WTC11 (cell line): ENCODE measurements at regions not wholly inside any gene's neighbourhood (a gene's known extent, or its start where the extent isn't known, plus 50 kb on each side); places are given as distances from the start of the nearest gene placed in this dataset.

Source experiments
- ATAC-seq: fragments of 200-7000 bp; cut with Tn5 transposase; 2 replicates; pipeline ENCODE4 v1.10.0; 2021; ENCODE audit warnings: mild to moderate bottlenecking, moderate library complexity
- CTCF ChIA-PET: fragments of 300-600 bp; sonication (Branson Sonifier 250); formaldehyde crosslinking; loops from one replicate; lab custom pipeline; 2021; ENCODE audit warnings: antibody characterized with exemption; lab: Charles Lee
- POLR2A ChIA-PET: fragments of 350-600 bp; sonication (Branson Sonifier 250); formaldehyde crosslinking; loops from one replicate; lab custom pipeline; 2021; ENCODE audit warnings: antibody characterized with exemption; lab: Charles Lee
- DNase-seq: peaks from one replicate; pipeline ENCODE4 v3.0.0; 2021; ENCODE audit warnings: low spot score
- H3K27ac Mint-ChIP-seq: 2 replicates; pipeline ENCODE4 v1.8.0; 2021; ENCODE audit warnings: mixed read lengths
- H3K27me3 Mint-ChIP-seq: 2 replicates; pipeline ENCODE4 v1.8.0; 2021; ENCODE audit warnings: low read depth, mild to moderate bottlenecking, moderate library complexity, mixed read lengths
- H3K36me3 Mint-ChIP-seq: 2 replicates; pipeline ENCODE4 v1.8.0; 2021; ENCODE audit warnings: mixed read lengths
- H3K4me1 Mint-ChIP-seq: 2 replicates; pipeline ENCODE4 v1.8.0; 2022; ENCODE audit warnings: mixed read lengths
- H3K4me3 Mint-ChIP-seq: 2 replicates; pipeline ENCODE4 v1.8.0; 2021; ENCODE audit warnings: mild to moderate bottlenecking, moderate library complexity, mixed read lengths
- H3K9me3 Mint-ChIP-seq: 2 replicates; pipeline ENCODE4 v1.8.0; 2021; ENCODE audit warnings: mixed read lengths
- CREM ChIP-seq: sonication (generic); formaldehyde crosslinking; IDR thresholded peaks from 2 replicates; pipeline ENCODE4 v1.8.1; 2022; ENCODE audit warnings: mild to moderate bottlenecking, missing genetic modification reagents, moderate library complexity
- EMX1 ChIP-seq: fragments of 250-450 bp; sonication (Bioruptor Pico); IDR thresholded peaks from 2 replicates; pipeline ENCODE4 v1.8.0; 2021; ENCODE audit warnings: mild to moderate bottlenecking
- GABPB1 ChIP-seq: sonication (generic); formaldehyde crosslinking; IDR thresholded peaks from 2 replicates; pipeline ENCODE4 v1.8.1; 2023; ENCODE audit warnings: mild to moderate bottlenecking, missing genetic modification reagents
- JAZF1 ChIP-seq: fragments of 250-450 bp; sonication (Bioruptor Pico); IDR thresholded peaks from 2 replicates; pipeline ENCODE4 v1.9.0; 2021; ENCODE audit warnings: moderate library complexity, mild to moderate bottlenecking, inconsistent platforms
- MXD4 ChIP-seq: fragments of 250-450 bp; sonication (Bioruptor Pico); IDR thresholded peaks from 2 replicates; pipeline ENCODE4 v1.8.0; 2021; ENCODE audit warnings: mild to moderate bottlenecking, moderate library complexity, borderline replicate concordance
- OVOL2 ChIP-seq: fragments of 250-450 bp; sonication (Bioruptor Pico); IDR thresholded peaks from 2 replicates; pipeline ENCODE4 v1.9.0; 2021; ENCODE audit warnings: mild to moderate bottlenecking, borderline replicate concordance
- ZNF263 ChIP-seq: sonication (generic); formaldehyde crosslinking; IDR thresholded peaks from 2 replicates; pipeline ENCODE4 v1.8.1; 2022; ENCODE audit warnings: low read depth, mild to moderate bottlenecking, moderate library complexity, missing genetic modification reagents
- ZNF396 ChIP-seq: fragments of 250-450 bp; sonication (Bioruptor Pico); IDR thresholded peaks from 2 replicates; pipeline ENCODE4 v1.8.0; 2021; ENCODE audit warnings: mild to moderate bottlenecking, moderate library complexity, borderline replicate concordance
- TF ChIP-seq, protein P1 (sequence below): fragments of 250-450 bp; sonication (Bioruptor Pico); IDR thresholded peaks from 2 replicates; pipeline ENCODE4 v1.9.0; 2021; ENCODE audit warnings: mild to moderate bottlenecking, borderline replicate concordance
- TF ChIP-seq, protein P2 (sequence below): sonication (generic); formaldehyde crosslinking; IDR thresholded peaks from 2 replicates; pipeline ENCODE4 v1.8.1; 2023; ENCODE audit warnings: mild to moderate bottlenecking, missing genetic modification reagents
- TF ChIP-seq, protein P3 (sequence below): sonication (generic); formaldehyde crosslinking; IDR thresholded peaks from 2 replicates; pipeline ENCODE4 v1.8.1; 2023; ENCODE audit warnings: mild to moderate bottlenecking, missing genetic modification reagents, moderate library complexity
- TF ChIP-seq, protein P4 (sequence below): sonication (generic); formaldehyde crosslinking; IDR thresholded peaks from 2 replicates; pipeline ENCODE4 v1.8.1; 2022; ENCODE audit warnings: low read depth, missing genetic modification reagents, borderline replicate concordance
- TF ChIP-seq, protein P5 (sequence below): sonication (generic); formaldehyde crosslinking; IDR thresholded peaks from 2 replicates; pipeline ENCODE4 v1.8.0; 2023; ENCODE audit warnings: mild to moderate bottlenecking, missing genetic modification reagents
- TF ChIP-seq, protein P6 (sequence below): fragments of 250-450 bp; sonication (Bioruptor Pico); IDR thresholded peaks from 2 replicates; pipeline ENCODE4 v2.1.2; 2022; ENCODE audit warnings: mild to moderate bottlenecking, moderate library complexity
- TF ChIP-seq, protein P7 (sequence below): sonication (generic); formaldehyde crosslinking; conservative IDR thresholded peaks from 2 replicates; pipeline ENCODE4 v1.8.1; 2022; ENCODE audit warnings: mild to moderate bottlenecking, missing genetic modification reagents
- TF ChIP-seq, protein P8 (sequence below): fragments of 250-450 bp; sonication (Bioruptor Pico); IDR thresholded peaks from 2 replicates; pipeline ENCODE4 v1.9.0; 2021; ENCODE audit warnings: mild to moderate bottlenecking

DNA sequence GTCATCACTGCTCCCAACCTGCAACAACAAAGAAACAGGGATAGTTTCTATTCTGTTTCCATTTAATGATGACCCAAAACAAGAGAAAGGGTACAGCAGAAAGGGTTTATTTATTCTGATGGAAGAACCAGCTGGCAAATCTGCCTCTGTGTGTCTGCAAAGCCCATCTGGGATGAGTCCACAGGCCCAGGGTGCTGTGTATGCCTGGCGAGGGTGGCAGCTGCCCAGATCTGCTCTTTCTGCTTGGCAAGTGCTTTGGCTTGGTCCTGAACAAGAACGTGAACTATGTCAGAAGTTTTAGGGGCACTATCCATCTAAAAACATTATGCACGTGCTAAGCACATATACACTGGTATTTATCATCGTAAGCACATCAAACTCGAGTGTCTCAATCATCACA, 333.8 kb downstream of the CXCL12 start (continued):
- TF ChIP-seq, protein P1, sequence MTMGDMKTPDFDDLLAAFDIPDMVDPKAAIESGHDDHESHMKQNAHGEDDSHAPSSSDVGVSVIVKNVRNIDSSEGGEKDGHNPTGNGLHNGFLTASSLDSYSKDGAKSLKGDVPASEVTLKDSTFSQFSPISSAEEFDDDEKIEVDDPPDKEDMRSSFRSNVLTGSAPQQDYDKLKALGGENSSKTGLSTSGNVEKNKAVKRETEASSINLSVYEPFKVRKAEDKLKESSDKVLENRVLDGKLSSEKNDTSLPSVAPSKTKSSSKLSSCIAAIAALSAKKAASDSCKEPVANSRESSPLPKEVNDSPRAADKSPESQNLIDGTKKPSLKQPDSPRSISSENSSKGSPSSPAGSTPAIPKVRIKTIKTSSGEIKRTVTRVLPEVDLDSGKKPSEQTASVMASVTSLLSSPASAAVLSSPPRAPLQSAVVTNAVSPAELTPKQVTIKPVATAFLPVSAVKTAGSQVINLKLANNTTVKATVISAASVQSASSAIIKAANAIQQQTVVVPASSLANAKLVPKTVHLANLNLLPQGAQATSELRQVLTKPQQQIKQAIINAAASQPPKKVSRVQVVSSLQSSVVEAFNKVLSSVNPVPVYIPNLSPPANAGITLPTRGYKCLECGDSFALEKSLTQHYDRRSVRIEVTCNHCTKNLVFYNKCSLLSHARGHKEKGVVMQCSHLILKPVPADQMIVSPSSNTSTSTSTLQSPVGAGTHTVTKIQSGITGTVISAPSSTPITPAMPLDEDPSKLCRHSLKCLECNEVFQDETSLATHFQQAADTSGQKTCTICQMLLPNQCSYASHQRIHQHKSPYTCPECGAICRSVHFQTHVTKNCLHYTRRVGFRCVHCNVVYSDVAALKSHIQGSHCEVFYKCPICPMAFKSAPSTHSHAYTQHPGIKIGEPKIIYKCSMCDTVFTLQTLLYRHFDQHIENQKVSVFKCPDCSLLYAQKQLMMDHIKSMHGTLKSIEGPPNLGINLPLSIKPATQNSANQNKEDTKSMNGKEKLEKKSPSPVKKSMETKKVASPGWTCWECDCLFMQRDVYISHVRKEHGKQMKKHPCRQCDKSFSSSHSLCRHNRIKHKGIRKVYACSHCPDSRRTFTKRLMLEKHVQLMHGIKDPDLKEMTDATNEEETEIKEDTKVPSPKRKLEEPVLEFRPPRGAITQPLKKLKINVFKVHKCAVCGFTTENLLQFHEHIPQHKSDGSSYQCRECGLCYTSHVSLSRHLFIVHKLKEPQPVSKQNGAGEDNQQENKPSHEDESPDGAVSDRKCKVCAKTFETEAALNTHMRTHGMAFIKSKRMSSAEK: no peak
- no peak for TF ChIP-seq ZNF263
- TF ChIP-seq, protein P2, sequence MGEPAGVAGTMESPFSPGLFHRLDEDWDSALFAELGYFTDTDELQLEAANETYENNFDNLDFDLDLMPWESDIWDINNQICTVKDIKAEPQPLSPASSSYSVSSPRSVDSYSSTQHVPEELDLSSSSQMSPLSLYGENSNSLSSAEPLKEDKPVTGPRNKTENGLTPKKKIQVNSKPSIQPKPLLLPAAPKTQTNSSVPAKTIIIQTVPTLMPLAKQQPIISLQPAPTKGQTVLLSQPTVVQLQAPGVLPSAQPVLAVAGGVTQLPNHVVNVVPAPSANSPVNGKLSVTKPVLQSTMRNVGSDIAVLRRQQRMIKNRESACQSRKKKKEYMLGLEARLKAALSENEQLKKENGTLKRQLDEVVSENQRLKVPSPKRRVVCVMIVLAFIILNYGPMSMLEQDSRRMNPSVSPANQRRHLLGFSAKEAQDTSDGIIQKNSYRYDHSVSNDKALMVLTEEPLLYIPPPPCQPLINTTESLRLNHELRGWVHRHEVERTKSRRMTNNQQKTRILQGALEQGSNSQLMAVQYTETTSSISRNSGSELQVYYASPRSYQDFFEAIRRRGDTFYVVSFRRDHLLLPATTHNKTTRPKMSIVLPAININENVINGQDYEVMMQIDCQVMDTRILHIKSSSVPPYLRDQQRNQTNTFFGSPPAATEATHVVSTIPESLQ (CRISPR knock-in tag): no peak
- TF ChIP-seq, protein P3, sequence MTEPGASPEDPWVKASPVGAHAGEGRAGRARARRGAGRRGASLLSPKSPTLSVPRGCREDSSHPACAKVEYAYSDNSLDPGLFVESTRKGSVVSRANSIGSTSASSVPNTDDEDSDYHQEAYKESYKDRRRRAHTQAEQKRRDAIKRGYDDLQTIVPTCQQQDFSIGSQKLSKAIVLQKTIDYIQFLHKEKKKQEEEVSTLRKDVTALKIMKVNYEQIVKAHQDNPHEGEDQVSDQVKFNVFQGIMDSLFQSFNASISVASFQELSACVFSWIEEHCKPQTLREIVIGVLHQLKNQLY (CRISPR knock-in tag): no peak
- no peak for TF ChIP-seq EMX1
- TF ChIP-seq, protein P4, sequence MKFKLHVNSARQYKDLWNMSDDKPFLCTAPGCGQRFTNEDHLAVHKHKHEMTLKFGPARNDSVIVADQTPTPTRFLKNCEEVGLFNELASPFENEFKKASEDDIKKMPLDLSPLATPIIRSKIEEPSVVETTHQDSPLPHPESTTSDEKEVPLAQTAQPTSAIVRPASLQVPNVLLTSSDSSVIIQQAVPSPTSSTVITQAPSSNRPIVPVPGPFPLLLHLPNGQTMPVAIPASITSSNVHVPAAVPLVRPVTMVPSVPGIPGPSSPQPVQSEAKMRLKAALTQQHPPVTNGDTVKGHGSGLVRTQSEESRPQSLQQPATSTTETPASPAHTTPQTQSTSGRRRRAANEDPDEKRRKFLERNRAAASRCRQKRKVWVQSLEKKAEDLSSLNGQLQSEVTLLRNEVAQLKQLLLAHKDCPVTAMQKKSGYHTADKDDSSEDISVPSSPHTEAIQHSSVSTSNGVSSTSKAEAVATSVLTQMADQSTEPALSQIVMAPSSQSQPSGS: no peak
- no peak for TF ChIP-seq JAZF1 (CRISPR knock-in tag)

DNA sequence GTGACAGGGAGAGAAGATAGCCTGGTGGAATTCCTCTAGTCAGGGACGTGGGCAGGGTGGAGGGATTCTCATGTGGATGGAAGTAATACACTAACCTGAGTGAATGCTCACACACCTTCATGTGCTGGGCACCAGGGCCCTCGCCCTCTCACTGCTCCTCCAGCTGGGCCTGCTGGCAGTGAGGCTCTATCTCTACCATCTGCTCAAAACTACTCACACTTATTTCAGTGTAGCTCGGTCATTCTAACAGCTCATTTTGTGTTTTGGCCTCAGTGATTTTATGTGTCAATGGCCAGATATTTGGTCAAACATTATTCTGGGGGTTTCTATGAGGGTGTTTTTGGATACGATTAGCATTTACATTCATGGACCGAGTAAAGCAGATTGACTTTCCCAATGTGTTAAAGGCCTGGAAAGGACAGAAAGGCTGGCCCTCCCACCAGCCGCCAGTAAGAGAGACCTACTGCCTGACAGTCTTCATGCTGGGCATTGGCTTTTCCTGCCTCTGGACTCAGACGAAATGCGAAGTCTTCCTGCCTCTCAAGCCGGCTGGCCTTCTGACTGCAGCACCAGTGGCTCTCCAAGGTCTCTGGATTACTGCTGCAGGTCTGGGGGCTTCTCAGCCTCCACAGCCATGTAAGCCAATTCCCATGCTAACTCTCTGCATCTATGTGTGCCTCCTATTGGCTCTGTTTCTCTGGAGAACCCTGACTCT, 335.4 kb downstream of the CXCL12 start:
- Mint-ChIP-seq H3K36me3 (no peaks in the 10 kb centered on the region), H3K4me3 (no peak overlapping the region), H3K27me3 (no peaks in the 10 kb centered on the region; the same call in none of the 2 replicates), H3K4me1 (peaks cover 16% of the 10 kb centered on the region), H3K27ac (no peak overlapping the region), H3K9me3 (peaks cover 4% of the 10 kb centered on the region; the same call in 1 of the 2 replicates)
- ATAC-seq (no peak), DNase-seq (no peak)
- ChIA-PET POLR2A (no interaction called here), CTCF (no interaction called here)
- TF ChIP-seq, protein P5, sequence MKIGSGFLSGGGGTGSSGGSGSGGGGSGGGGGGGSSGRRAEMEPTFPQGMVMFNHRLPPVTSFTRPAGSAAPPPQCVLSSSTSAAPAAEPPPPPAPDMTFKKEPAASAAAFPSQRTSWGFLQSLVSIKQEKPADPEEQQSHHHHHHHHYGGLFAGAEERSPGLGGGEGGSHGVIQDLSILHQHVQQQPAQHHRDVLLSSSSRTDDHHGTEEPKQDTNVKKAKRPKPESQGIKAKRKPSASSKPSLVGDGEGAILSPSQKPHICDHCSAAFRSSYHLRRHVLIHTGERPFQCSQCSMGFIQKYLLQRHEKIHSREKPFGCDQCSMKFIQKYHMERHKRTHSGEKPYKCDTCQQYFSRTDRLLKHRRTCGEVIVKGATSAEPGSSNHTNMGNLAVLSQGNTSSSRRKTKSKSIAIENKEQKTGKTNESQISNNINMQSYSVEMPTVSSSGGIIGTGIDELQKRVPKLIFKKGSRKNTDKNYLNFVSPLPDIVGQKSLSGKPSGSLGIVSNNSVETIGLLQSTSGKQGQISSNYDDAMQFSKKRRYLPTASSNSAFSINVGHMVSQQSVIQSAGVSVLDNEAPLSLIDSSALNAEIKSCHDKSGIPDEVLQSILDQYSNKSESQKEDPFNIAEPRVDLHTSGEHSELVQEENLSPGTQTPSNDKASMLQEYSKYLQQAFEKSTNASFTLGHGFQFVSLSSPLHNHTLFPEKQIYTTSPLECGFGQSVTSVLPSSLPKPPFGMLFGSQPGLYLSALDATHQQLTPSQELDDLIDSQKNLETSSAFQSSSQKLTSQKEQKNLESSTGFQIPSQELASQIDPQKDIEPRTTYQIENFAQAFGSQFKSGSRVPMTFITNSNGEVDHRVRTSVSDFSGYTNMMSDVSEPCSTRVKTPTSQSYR (CRISPR knock-in tag): no peak
- TF ChIP-seq ZNF396 (CRISPR knock-in tag) (no peak), ZNF263 (no peak), CREM (no peak)

DNA sequence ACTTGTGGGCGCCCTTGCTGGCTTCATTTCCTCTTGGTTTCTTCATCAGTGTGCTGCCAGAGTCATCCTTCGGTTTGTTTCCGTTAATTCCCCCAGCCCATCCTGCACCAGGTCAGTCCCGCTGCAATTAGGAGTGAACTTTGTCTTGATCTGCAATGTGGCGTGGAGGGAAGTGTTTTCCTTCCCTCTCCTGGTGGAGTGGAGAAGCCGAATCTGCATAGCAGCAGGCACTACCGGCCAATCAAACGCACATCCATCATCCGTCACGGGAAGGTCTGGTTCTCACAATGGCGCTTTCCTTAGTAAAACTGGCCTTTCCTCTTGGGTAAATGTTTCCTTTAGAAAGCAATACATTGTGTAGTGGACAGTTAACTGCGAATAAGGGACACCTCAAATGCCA, 337.5 kb downstream of the CXCL12 start:
- no peak overlapping the region for H3K27ac Mint-ChIP-seq
- no peak overlapping the region for H3K4me3 Mint-ChIP-seq
- no peak for DNase-seq
- no peaks in the 10 kb centered on the region for H3K36me3 Mint-ChIP-seq
- H3K4me1 Mint-ChIP-seq: peaks cover 18% of the 10 kb centered on the region
- no peaks in the 10 kb centered on the region for H3K9me3 Mint-ChIP-seq
- ChIA-PET POLR2A (no interaction called here), CTCF (interaction anchor here (1.2 kb wide), 1 partner anchor 31 kb away, joined by 3 read pairs; no protein-coding TSS in a partner anchor)
- no peaks in the 10 kb centered on the region; the same call in none of the 2 replicates for H3K27me3 Mint-ChIP-seq
- no peak for ATAC-seq
- TF ChIP-seq MXD4 (no peak), GABPB1 (no peak), OVOL2 (no peak)
- TF ChIP-seq, protein P6, sequence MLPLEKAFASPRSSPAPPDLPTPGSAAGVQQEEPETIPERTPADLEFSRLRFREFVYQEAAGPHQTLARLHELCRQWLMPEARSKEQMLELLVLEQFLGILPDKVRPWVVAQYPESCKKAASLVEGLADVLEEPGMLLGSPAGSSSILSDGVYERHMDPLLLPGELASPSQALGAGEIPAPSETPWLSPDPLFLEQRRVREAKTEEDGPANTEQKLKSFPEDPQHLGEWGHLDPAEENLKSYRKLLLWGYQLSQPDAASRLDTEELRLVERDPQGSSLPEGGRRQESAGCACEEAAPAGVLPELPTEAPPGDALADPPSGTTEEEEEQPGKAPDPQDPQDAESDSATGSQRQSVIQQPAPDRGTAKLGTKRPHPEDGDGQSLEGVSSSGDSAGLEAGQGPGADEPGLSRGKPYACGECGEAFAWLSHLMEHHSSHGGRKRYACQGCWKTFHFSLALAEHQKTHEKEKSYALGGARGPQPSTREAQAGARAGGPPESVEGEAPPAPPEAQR (CRISPR knock-in tag): no peak
- TF ChIP-seq, protein P7, sequence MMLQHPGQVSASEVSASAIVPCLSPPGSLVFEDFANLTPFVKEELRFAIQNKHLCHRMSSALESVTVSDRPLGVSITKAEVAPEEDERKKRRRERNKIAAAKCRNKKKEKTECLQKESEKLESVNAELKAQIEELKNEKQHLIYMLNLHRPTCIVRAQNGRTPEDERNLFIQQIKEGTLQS (CRISPR knock-in tag): no peak
- TF ChIP-seq, protein P8, sequence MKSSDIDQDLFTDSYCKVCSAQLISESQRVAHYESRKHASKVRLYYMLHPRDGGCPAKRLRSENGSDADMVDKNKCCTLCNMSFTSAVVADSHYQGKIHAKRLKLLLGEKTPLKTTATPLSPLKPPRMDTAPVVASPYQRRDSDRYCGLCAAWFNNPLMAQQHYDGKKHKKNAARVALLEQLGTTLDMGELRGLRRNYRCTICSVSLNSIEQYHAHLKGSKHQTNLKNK (CRISPR knock-in tag): no peak
- TF ChIP-seq, protein P3 (CRISPR knock-in tag): no peak
